ENCODE measurements at regions not wholly inside any gene's neighbourhood (a gene's known extent, or its start where the extent isn't known, plus 50 kb on each side); places are given as distances from the start of the nearest gene placed in this dataset.
A peak's percentile ranks its signal among the peaks of the same experiment; 100 is the strongest.

- TF ChIP-seq CTCF (IDR thresholded peaks at IDR 0.05): no peak
- no peaks in the 10 kb centered on the region for H3K27me3 ChIP-seq
- H3K27ac ChIP-seq: no peak overlapping the region
- H3K36me3 ChIP-seq: no peaks in the 10 kb centered on the region
- H3K4me3 ChIP-seq: no peak overlapping the region
- no peaks in the 10 kb centered on the region for H3K9me3 ChIP-seq
- no peaks in the 10 kb centered on the region for H3K4me1 ChIP-seq
- intact Hi-C loops (cut with DNase I): no loop called here
- ATAC-seq (no peak), DNase-seq (no peak)
Observed at GRCh38 chr3:177968891-177969290, 567.3 kb upstream of the KCNMB2 start.

- intact Hi-C loops (cut with DNase I): no loop called here
- no peaks in the 10 kb centered on the region for H3K27me3 ChIP-seq
- no peaks in the 10 kb centered on the region for H3K9me3 ChIP-seq
- no peak for TF ChIP-seq CTCF (IDR thresholded peaks at IDR 0.05)
- H3K27ac ChIP-seq: no peak overlapping the region
- ATAC-seq (no peak), DNase-seq (no peak)
- no peaks in the 10 kb centered on the region for H3K4me1 ChIP-seq
- H3K4me3 ChIP-seq: no peak overlapping the region
- no peaks in the 10 kb centered on the region for H3K36me3 ChIP-seq
Observed at GRCh38 chr3:177973241-177973840, 562.9 kb upstream of the KCNMB2 start.

GRCh38 chr3:177976241-177976640 lies 560.0 kb upstream of the KCNMB2 start:
- no peak for TF ChIP-seq CTCF (IDR thresholded peaks at IDR 0.05)
- no peak overlapping the region for H3K27ac ChIP-seq

GRCh38 chr3:177976866-177977265 lies 559.4 kb upstream of the KCNMB2 start:
- no peak for TF ChIP-seq CTCF (IDR thresholded peaks at IDR 0.05)
- Histone ChIP-seq H3K27me3 (no peaks in the 10 kb centered on the region), H3K36me3 (no peaks in the 10 kb centered on the region), H3K4me1 (no peaks in the 10 kb centered on the region), H3K4me3 (no peak overlapping the region), H3K27ac (no peak overlapping the region), H3K9me3 (no peaks in the 10 kb centered on the region)
- DNase-seq (no peak), ATAC-seq (no peak)
- intact Hi-C loops (cut with DNase I): no loop called here

More at GRCh38 chr3:177976241-177976640, 560.0 kb upstream of the KCNMB2 start:
- Histone ChIP-seq H3K27me3 (no peaks in the 10 kb centered on the region), H3K9me3 (no peaks in the 10 kb centered on the region), H3K4me3 (no peak overlapping the region), H3K36me3 (no peaks in the 10 kb centered on the region), H3K4me1 (no peaks in the 10 kb centered on the region)
- no peak for ATAC-seq
- peak in 2 of 4 donors; percentile 29 to 56 for DNase-seq
- intact Hi-C loops (cut with DNase I): no loop called here

GRCh38 chr3:177977381-177978158 lies 558.7 kb upstream of the KCNMB2 start:
- ATAC-seq: peak; percentile 54
- no peak overlapping the region for H3K4me3 ChIP-seq
- TF ChIP-seq CTCF (IDR thresholded peaks at IDR 0.05): no peak
- H3K4me1 ChIP-seq: no peaks in the 10 kb centered on the region
- no peak overlapping the region for H3K27ac ChIP-seq
- no peak for DNase-seq
- no peaks in the 10 kb centered on the region for H3K9me3 ChIP-seq
- H3K36me3 ChIP-seq: no peaks in the 10 kb centered on the region
- intact Hi-C loops (cut with DNase I): no loop called here
- H3K27me3 ChIP-seq: no peaks in the 10 kb centered on the region
